Left ventricle myocardium superior (tissue), 1 donor: ENCODE measurements at regions not wholly inside any gene's neighbourhood (a gene's known extent, or its start where the extent isn't known, plus 50 kb on each side); places are given as distances from the start of the nearest gene placed in this dataset.

Source experiments
- ATAC-seq: fragments of 200-7000 bp; cut with Tn5 transposase; one replicate; pipeline ENCODE4 v1.9.1; 2020; ENCODE audit warnings: mild to moderate bottlenecking, moderate library complexity
- DNase-seq: peaks from one replicate; pipeline ENCODE4 v3.0.0-alpha.2; 2020
- intact Hi-C: fragments of 100-400 bp; cut with micrococcal nuclease; formaldehyde crosslinking; loops from one replicate; pipeline ENCODE4 v1.11.0; 2022
- donor health status: DM: no; HTN: yes; CAD: no; lungs with severe emphysema.

- intact Hi-C loops: no loop called here
- DNase-seq (no peak), ATAC-seq (no peak)
Measured at GRCh38 chr5:88389338-88390095, 120.9 kb upstream of the TMEM161B start.

GRCh38 chr5:88388476-88389337, 120.1 kb upstream of the TMEM161B start:
- intact Hi-C loops: no loop called here
- no peak for DNase-seq

GRCh38 chr5:88384886-88385285, 116.2 kb upstream of the TMEM161B start:
- DNase-seq: no peak
- intact Hi-C loops: no loop called here
- ATAC-seq: no peak

More at GRCh38 chr5:88388476-88389337, 120.1 kb upstream of the TMEM161B start:
- ATAC-seq: no peak

- intact Hi-C loops: no loop called here
- ATAC-seq (no peak), DNase-seq (no peak)
Measured at GRCh38 chr5:88380332-88380731, 111.7 kb upstream of the TMEM161B start.

GRCh38 chr5:88377705-88378656, 109.3 kb upstream of the TMEM161B start:
- intact Hi-C loops: no loop called here
- ATAC-seq: no peak
- no peak for DNase-seq

GRCh38 chr5:88377240-88377639, 108.6 kb upstream of the TMEM161B start:
- intact Hi-C loops: no loop called here
- DNase-seq: no peak
- no peak for ATAC-seq

- intact Hi-C loops: no loop called here
- ATAC-seq: no peak
- no peak for DNase-seq
Measured at GRCh38 chr5:88376728-88377127, 108.1 kb upstream of the TMEM161B start.

GRCh38 chr5:88374391-88374790, 105.7 kb upstream of the TMEM161B start:
- ATAC-seq (no peak), DNase-seq (no peak)
- intact Hi-C loops: no loop called here

- no peak for ATAC-seq
- no peak for DNase-seq
- intact Hi-C loops: no loop called here
Measured at GRCh38 chr5:88370824-88371223, 102.2 kb upstream of the TMEM161B start.

- ATAC-seq: no peak
Measured at GRCh38 chr5:88368201-88368600, 99.6 kb upstream of the TMEM161B start.

GRCh38 chr5:88364991-88365390, 96.3 kb upstream of the TMEM161B start:
- ATAC-seq (no peak), DNase-seq (no peak)
- intact Hi-C loops: no loop called here

More at GRCh38 chr5:88368201-88368600, 99.6 kb upstream of the TMEM161B start:
- intact Hi-C loops: no loop called here
- DNase-seq: no peak

GRCh38 chr5:88355490-88356050, 86.9 kb upstream of the TMEM161B start:
- intact Hi-C loops: no loop called here

GRCh38 chr5:88325868-88326267, 57.2 kb upstream of the TMEM161B start:
- ATAC-seq: no peak
- intact Hi-C loops: no loop called here
- no peak for DNase-seq

More at GRCh38 chr5:88355490-88356050, 86.9 kb upstream of the TMEM161B start:
- no peak for ATAC-seq
- no peak for DNase-seq

- DNase-seq: no peak
- intact Hi-C loops: no loop called here
- ATAC-seq: no peak
Measured at GRCh38 chr5:88322785-88323184, 54.1 kb upstream of the TMEM161B start.
